GM12878 (cell line): ENCODE measurements at regions not wholly inside any gene's neighbourhood (a gene's known extent, or its start where the extent isn't known, plus 50 kb on each side); places are given as distances from the start of the nearest gene placed in this dataset.

Experiments
- DPF2 ChIP-seq: fragments of 450-650 bp; IDR thresholded peaks from 2 replicates; pipeline ENCODE4 v1.6.1; 2017; ENCODE audit warnings: mild to moderate bottlenecking
- POLR2A ChIP-seq: IDR thresholded peaks from 2 replicates; pipeline ENCODE4 v1.6.1; 2011; ENCODE audit warnings: low read depth, mild to moderate bottlenecking, low read length

- TF ChIP-seq DPF2 (no peak), POLR2A (no peak)
These were observed 178.1 kb upstream of the SEMA3E start for GRCh38 chr7:83827036-83827435.
